Renal pelvis (tissue), 1 donor: ENCODE measurements at regions not wholly inside any gene's neighbourhood (a gene's known extent, or its start where the extent isn't known, plus 50 kb on each side); places are given as distances from the start of the nearest gene placed in this dataset.
"Not testable (repeated sequence)": the region's sequence is repeated elsewhere in the genome, so short reads cannot be mapped to it uniquely, and the experiment has no call there.

Experiments used
- DNase-seq: peaks from one replicate; pipeline ENCODE4 v3.0.0-alpha.2; 2013

GRCh38 chr1:201724766-201725118 lies 104.2 kb upstream of the IPO9 start:
- DNase-seq = peak; percentile 84

GRCh38 chr1:201726700-201727099 lies 102.3 kb upstream of the IPO9 start:
- no peak for DNase-seq

- DNase-seq = no peak
Observed at GRCh38 chr1:201728731-201729130, 100.2 kb upstream of the IPO9 start.

GRCh38 chr1:201729973-201730608 lies 98.9 kb upstream of the IPO9 start:
- no peak for DNase-seq

GRCh38 chr1:201730611-201731010 lies 98.3 kb upstream of the IPO9 start:
- DNase-seq = no peak

GRCh38 chr1:201731142-201731541 lies 97.8 kb upstream of the IPO9 start:
- no peak for DNase-seq

GRCh38 chr1:201731592-201731991 lies 97.4 kb upstream of the IPO9 start:
- DNase-seq = no peak

- no peak for DNase-seq
Observed at GRCh38 chr1:201732351-201732750, 96.6 kb upstream of the IPO9 start.

GRCh38 chr1:201734221-201734620 lies 94.7 kb upstream of the IPO9 start:
- not testable (repeated sequence) for DNase-seq

GRCh38 chr1:201734786-201735185 lies 94.2 kb upstream of the IPO9 start:
- DNase-seq = no peak

GRCh38 chr1:201736707-201737320 lies 92.1 kb upstream of the IPO9 start:
- DNase-seq = no peak

- DNase-seq = no peak
Observed at GRCh38 chr1:201737352-201738060, 91.5 kb upstream of the IPO9 start.

GRCh38 chr1:201739080-201739479 lies 89.9 kb upstream of the IPO9 start:
- DNase-seq = no peak

GRCh38 chr1:201739492-201740085 lies 89.4 kb upstream of the IPO9 start:
- peak; percentile 71 for DNase-seq

GRCh38 chr1:201740086-201740541 lies 88.8 kb upstream of the IPO9 start:
- DNase-seq = no peak

GRCh38 chr1:201740670-201741111 lies 88.3 kb upstream of the IPO9 start:
- DNase-seq = no peak

- no peak for DNase-seq
Observed at GRCh38 chr1:201741763-201742342, 87.1 kb upstream of the IPO9 start.

GRCh38 chr1:201742476-201742875 lies 86.5 kb upstream of the IPO9 start:
- DNase-seq = no peak

- DNase-seq = no peak
Observed at GRCh38 chr1:201742955-201743805, 85.8 kb upstream of the IPO9 start.

GRCh38 chr1:201745023-201745422 lies 83.9 kb upstream of the IPO9 start:
- no peak for DNase-seq

GRCh38 chr1:201746156-201746555 lies 82.8 kb upstream of the IPO9 start:
- DNase-seq = no peak

- DNase-seq = no peak
Observed at GRCh38 chr1:201747261-201747660, 81.7 kb upstream of the IPO9 start.
